ENCODE measurements at regions not wholly inside any gene's neighbourhood (a gene's known extent, or its start where the extent isn't known, plus 50 kb on each side); places are given as distances from the start of the nearest gene placed in this dataset.

- peaks cover 0 to 14% (median 0%) of the 10 kb centered on the region in 9 donors for H3K4me1 ChIP-seq
- no peaks in the 10 kb centered on the region for H3K36me3 ChIP-seq
- no peak for TF ChIP-seq CTCF (IDR thresholded peaks at IDR 0.05)
- no peak overlapping the region for H3K27ac ChIP-seq
- no peak overlapping the region for H3K4me3 ChIP-seq
- H3K27me3 ChIP-seq, result peaks cover 0 to 7% (median 0%) of the 10 kb centered on the region in 7 donors
- DNase-seq (no peak), ATAC-seq (no peak)
- intact Hi-C loops (cut with DNase I), result no loop called here
- no peaks in the 10 kb centered on the region for H3K9me3 ChIP-seq
- WGBS, 2 donors, result 61 to 73% methylated on average over 5 of the region's 5 CpGs
Measured at GRCh38 chr20:22815206-22815551, 219.9 kb upstream of the SSTR4 start.

- intact Hi-C loops (cut with DNase I), result no loop called here
Measured at GRCh38 chr20:22815603-22816315, 219.4 kb upstream of the SSTR4 start.

GRCh38 chr20:22818636-22819035, 216.5 kb upstream of the SSTR4 start:
- H3K9me3 ChIP-seq, result no peaks in the 10 kb centered on the region
- TF ChIP-seq CTCF (IDR thresholded peaks at IDR 0.05), result no peak
- DNase-seq, result no peak
- H3K4me3 ChIP-seq, result no peak overlapping the region
- intact Hi-C loops (cut with DNase I), result no loop called here
- 92 to 96% methylated on average over 4 of the region's 4 CpGs for WGBS, 2 donors
- peaks cover 0 to 7% (median 0%) of the 10 kb centered on the region in 7 donors for H3K27me3 ChIP-seq
- no peak for ATAC-seq
- H3K27ac ChIP-seq, result no peak overlapping the region
- H3K36me3 ChIP-seq, result no peaks in the 10 kb centered on the region
- peaks cover 0 to 8% (median 0%) of the 10 kb centered on the region in 9 donors for H3K4me1 ChIP-seq

More at GRCh38 chr20:22815603-22816315, 219.4 kb upstream of the SSTR4 start:
- H3K9me3 ChIP-seq, result no peaks in the 10 kb centered on the region
- H3K27ac ChIP-seq, result no peak overlapping the region
- H3K27me3 ChIP-seq, result peaks cover 0 to 7% (median 0%) of the 10 kb centered on the region in 7 donors
- ATAC-seq (peak in 1 of 8 donors; percentile 45), DNase-seq (no peak)
- peak in 4 of 9 donors; percentile 17 to 27 (median 22) for TF ChIP-seq CTCF (IDR thresholded peaks at IDR 0.05)
- peaks cover 0 to 8% (median 0%) of the 10 kb centered on the region in 9 donors for H3K4me1 ChIP-seq
- 50 to 57% methylated on average over 9 of the region's 9 CpGs for WGBS, 2 donors
- H3K4me3 ChIP-seq, result no peak overlapping the region
- H3K36me3 ChIP-seq, result no peaks in the 10 kb centered on the region

- Histone ChIP-seq H3K9me3 (no peaks in the 10 kb centered on the region), H3K36me3 (no peaks in the 10 kb centered on the region), H3K27ac (no peak overlapping the region), H3K27me3 (peaks cover 0 to 7% (median 0%) of the 10 kb centered on the region in 7 donors), H3K4me3 (no peak overlapping the region), H3K4me1 (peaks cover 0 to 8% (median 0%) of the 10 kb centered on the region in 9 donors)
- no peak for TF ChIP-seq CTCF (IDR thresholded peaks at IDR 0.05)
- ATAC-seq (no peak), DNase-seq (no peak)
- intact Hi-C loops (cut with DNase I), result no loop called here
- WGBS, 2 donors, result 93 to 96% methylated on average over 4 of the region's 4 CpGs
Measured at GRCh38 chr20:22819112-22819511, 216.0 kb upstream of the SSTR4 start.
